MM.1S (cell line): ENCODE measurements at regions not wholly inside any gene's neighbourhood (a gene's known extent, or its start where the extent isn't known, plus 50 kb on each side); places are given as distances from the start of the nearest gene placed in this dataset.

Experiments
- CTCF ChIP-seq: fragments of 300-600 bp; sonication (generic); IDR thresholded peaks from 2 replicates; pipeline ENCODE4 v1.5.1; 2016; ENCODE audit warnings: antibody characterized with exemption, low read length, mixed read lengths
- EZH2 ChIP-seq: fragments of 300-600 bp; sonication (generic); optimal IDR thresholded peaks from 2 replicates; pipeline ENCODE3; 2017; ENCODE audit warnings: low read depth, mild to moderate bottlenecking, antibody characterized with exemption, low read length, mixed read lengths

- TF ChIP-seq CTCF (no peak), EZH2 (no peak)
Observed at GRCh38 chr2:144014103-144014502, 505.8 kb downstream of the ZEB2 start.
